ENCODE measurements at regions not wholly inside any gene's neighbourhood (a gene's known extent, or its start where the extent isn't known, plus 50 kb on each side); places are given as distances from the start of the nearest gene placed in this dataset.
A peak's percentile ranks its signal among the peaks of the same experiment; 100 is the strongest.
"Not testable (repeated sequence)": the region's sequence is repeated elsewhere in the genome, so short reads cannot be mapped to it uniquely, and the experiment has no call there.

GRCh38 chr20:53863039-53863438 lies 207.4 kb downstream of the BCAS1 start:
- not testable (repeated sequence) for H3K56ac ChIP-seq (ENCODE audit: insufficient read length, low read depth, low read length); H3K4ac ChIP-seq (ENCODE audit: low read depth, low read length); H3K79me2 ChIP-seq (ENCODE audit: insufficient read depth, low read length); H3T11ph ChIP-seq (ENCODE audit: low read length); H4K20me1 ChIP-seq (ENCODE audit: control insufficient read depth, insufficient read depth, insufficient read length); H3K9ac ChIP-seq (ENCODE audit: extremely low read depth, insufficient read length, low read length); H3K9me3 ChIP-seq (ENCODE audit: control insufficient read depth, low read depth, low read length); H2BK120ac ChIP-seq (ENCODE audit: low read depth, low read length, poor library complexity, severe bottlenecking); H3K79me1 ChIP-seq (ENCODE audit: insufficient read depth, low read depth, low read length, poor library complexity, severe bottlenecking); H2AK5ac ChIP-seq (ENCODE audit: insufficient read length, low read length); H4K5ac ChIP-seq (ENCODE audit: insufficient read length, low read depth, low read length); H3K9me3 Mint-ChIP-seq; H4K8ac ChIP-seq (replicated peaks; ENCODE audit: insufficient read length, low read depth, low read length); H2BK12ac ChIP-seq (ENCODE audit: insufficient read length, low read depth, low read length); H3K4me3 Mint-ChIP-seq; H3K23me2 ChIP-seq (ENCODE audit: insufficient read length, low read depth, low read length, poor library complexity, severe bottlenecking); H3K27me3 Mint-ChIP-seq (ENCODE audit: low read depth); H3K27me3 ChIP-seq (ENCODE audit: insufficient read depth, low read length); H3K36me3 Mint-ChIP-seq (ENCODE audit: insufficient read depth in 1 of 3, low read depth in 3 of 3); DNase-seq; H3K23ac ChIP-seq (ENCODE audit: insufficient read length, low read depth, low read length); H2BK5ac ChIP-seq (ENCODE audit: insufficient read length, low read length); H3K18ac ChIP-seq (ENCODE audit: insufficient read length, low read depth, low read length); H3K27ac ChIP-seq (ENCODE audit: insufficient read length, low read depth, low read length); H2AFZ ChIP-seq (ENCODE audit: low read length); H3K14ac ChIP-seq (ENCODE audit: insufficient read depth, low read length); H3K4me2 ChIP-seq (ENCODE audit: insufficient read depth, insufficient read length, low read length); H2BK15ac ChIP-seq (ENCODE audit: low read depth, low read length); H2BK20ac ChIP-seq (ENCODE audit: low read depth, low read length, poor library complexity, severe bottlenecking); H4K91ac ChIP-seq (ENCODE audit: insufficient read length, low read depth, low read length); H3K4me1 ChIP-seq (ENCODE audit: insufficient read depth, low read length)
- H3K4me1 Mint-ChIP-seq, result peaks cover 60 to 62% of the 10 kb centered on the region in 2 experiments
- no CpG with 5 or more reads among the region's 5 CpGs for WGBS (ENCODE audit: extremely low coverage, insufficient read length, low lambda C conversion rate)
- H3K27ac Mint-ChIP-seq, result peak overlapping the region in 2 of 3 experiments; percentile 3 to 28; a peak in 1 of 7 replicates

GRCh38 chr20:53862490-53862889 lies 207.9 kb downstream of the BCAS1 start:
- not testable (repeated sequence) for H3K9me3 ChIP-seq (ENCODE audit: control insufficient read depth, low read depth, low read length); H3K79me1 ChIP-seq (ENCODE audit: insufficient read depth, low read depth, low read length, poor library complexity, severe bottlenecking); H4K5ac ChIP-seq (ENCODE audit: insufficient read length, low read depth, low read length); H2AFZ ChIP-seq (ENCODE audit: low read length); H3K9ac ChIP-seq (ENCODE audit: extremely low read depth, insufficient read length, low read length); H3K27ac ChIP-seq (ENCODE audit: insufficient read length, low read depth, low read length); H2BK15ac ChIP-seq (ENCODE audit: low read depth, low read length); DNase-seq; H2BK5ac ChIP-seq (ENCODE audit: insufficient read length, low read length); H3K79me2 ChIP-seq (ENCODE audit: insufficient read depth, low read length); H3K14ac ChIP-seq (ENCODE audit: insufficient read depth, low read length); H4K91ac ChIP-seq (ENCODE audit: insufficient read length, low read depth, low read length); H3K56ac ChIP-seq (ENCODE audit: insufficient read length, low read depth, low read length); H3K27me3 ChIP-seq (ENCODE audit: insufficient read depth, low read length); H4K8ac ChIP-seq (replicated peaks; ENCODE audit: insufficient read length, low read depth, low read length); H2BK120ac ChIP-seq (ENCODE audit: low read depth, low read length, poor library complexity, severe bottlenecking); H3K4me2 ChIP-seq (ENCODE audit: insufficient read depth, insufficient read length, low read length); H3K4me1 ChIP-seq (ENCODE audit: insufficient read depth, low read length); H3K9me3 Mint-ChIP-seq; H3K4ac ChIP-seq (ENCODE audit: low read depth, low read length); H2BK20ac ChIP-seq (ENCODE audit: low read depth, low read length, poor library complexity, severe bottlenecking); H3K36me3 Mint-ChIP-seq (ENCODE audit: insufficient read depth in 1 of 3, low read depth in 3 of 3); H3K23me2 ChIP-seq (ENCODE audit: insufficient read length, low read depth, low read length, poor library complexity, severe bottlenecking); H2BK12ac ChIP-seq (ENCODE audit: insufficient read length, low read depth, low read length); H2AK5ac ChIP-seq (ENCODE audit: insufficient read length, low read length); H3K4me3 Mint-ChIP-seq; H4K20me1 ChIP-seq (ENCODE audit: control insufficient read depth, insufficient read depth, insufficient read length); H3K23ac ChIP-seq (ENCODE audit: insufficient read length, low read depth, low read length); H3K27me3 Mint-ChIP-seq (ENCODE audit: low read depth); H3T11ph ChIP-seq (ENCODE audit: low read length); H3K18ac ChIP-seq (ENCODE audit: insufficient read length, low read depth, low read length)
- Mint-ChIP-seq H3K4me1 (peaks cover 60 to 62% of the 10 kb centered on the region in 2 experiments), H3K27ac (peak overlapping the region in 2 of 3 experiments; percentile 3 to 28; a peak in 2 of 7 replicates)
- WGBS (ENCODE audit: extremely low coverage, insufficient read length, low lambda C conversion rate), result no CpG with 5 or more reads among the region's 4 CpGs

GRCh38 chr20:53862136-53862397 lies 208.3 kb downstream of the BCAS1 start:
- H3K9ac ChIP-seq (ENCODE audit: extremely low read depth, insufficient read length, low read length); H3K27me3 Mint-ChIP-seq (ENCODE audit: low read depth); H3K27ac ChIP-seq (ENCODE audit: insufficient read length, low read depth, low read length); H3K9me3 Mint-ChIP-seq; H2BK15ac ChIP-seq (ENCODE audit: low read depth, low read length); H2BK20ac ChIP-seq (ENCODE audit: low read depth, low read length, poor library complexity, severe bottlenecking); H2BK12ac ChIP-seq (ENCODE audit: insufficient read length, low read depth, low read length); H3K23ac ChIP-seq (ENCODE audit: insufficient read length, low read depth, low read length); H3K36me3 Mint-ChIP-seq (ENCODE audit: insufficient read depth in 1 of 3, low read depth in 3 of 3); H4K20me1 ChIP-seq (ENCODE audit: control insufficient read depth, insufficient read depth, insufficient read length); H3K4me1 ChIP-seq (ENCODE audit: insufficient read depth, low read length); H3K14ac ChIP-seq (ENCODE audit: insufficient read depth, low read length); H3K23me2 ChIP-seq (ENCODE audit: insufficient read length, low read depth, low read length, poor library complexity, severe bottlenecking); H4K5ac ChIP-seq (ENCODE audit: insufficient read length, low read depth, low read length); H4K8ac ChIP-seq (replicated peaks; ENCODE audit: insufficient read length, low read depth, low read length); H3K79me2 ChIP-seq (ENCODE audit: insufficient read depth, low read length); H3K27me3 ChIP-seq (ENCODE audit: insufficient read depth, low read length); H3K56ac ChIP-seq (ENCODE audit: insufficient read length, low read depth, low read length); H3K9me3 ChIP-seq (ENCODE audit: control insufficient read depth, low read depth, low read length); H2BK120ac ChIP-seq (ENCODE audit: low read depth, low read length, poor library complexity, severe bottlenecking); H2BK5ac ChIP-seq (ENCODE audit: insufficient read length, low read length); H3K4me2 ChIP-seq (ENCODE audit: insufficient read depth, insufficient read length, low read length); DNase-seq; H3K79me1 ChIP-seq (ENCODE audit: insufficient read depth, low read depth, low read length, poor library complexity, severe bottlenecking); H3K18ac ChIP-seq (ENCODE audit: insufficient read length, low read depth, low read length); H3K4me3 Mint-ChIP-seq; H3K27ac Mint-ChIP-seq; H3K4ac ChIP-seq (ENCODE audit: low read depth, low read length); H2AK5ac ChIP-seq (ENCODE audit: insufficient read length, low read length); H2AFZ ChIP-seq (ENCODE audit: low read length); H3T11ph ChIP-seq (ENCODE audit: low read length); H4K91ac ChIP-seq (ENCODE audit: insufficient read length, low read depth, low read length): not testable (repeated sequence)
- peaks cover 59 to 62% of the 10 kb centered on the region in 2 experiments for H3K4me1 Mint-ChIP-seq
- no CpG with 5 or more reads among the region's 1 CpG for WGBS (ENCODE audit: extremely low coverage, insufficient read length, low lambda C conversion rate)
